ENCODE measurements at regions not wholly inside any gene's neighbourhood (a gene's known extent, or its start where the extent isn't known, plus 50 kb on each side); places are given as distances from the start of the nearest gene placed in this dataset.
A peak's percentile ranks its signal among the peaks of the same experiment; 100 is the strongest.
"Not testable (repeated sequence)": the region's sequence is repeated elsewhere in the genome, so short reads cannot be mapped to it uniquely, and the experiment has no call there.

- H3K36me3 Mint-ChIP-seq, result not testable (repeated sequence)
Observed at GRCh38 chr14:30023350-30023749, 95.7 kb upstream of the PRKD1 start.

DNA sequence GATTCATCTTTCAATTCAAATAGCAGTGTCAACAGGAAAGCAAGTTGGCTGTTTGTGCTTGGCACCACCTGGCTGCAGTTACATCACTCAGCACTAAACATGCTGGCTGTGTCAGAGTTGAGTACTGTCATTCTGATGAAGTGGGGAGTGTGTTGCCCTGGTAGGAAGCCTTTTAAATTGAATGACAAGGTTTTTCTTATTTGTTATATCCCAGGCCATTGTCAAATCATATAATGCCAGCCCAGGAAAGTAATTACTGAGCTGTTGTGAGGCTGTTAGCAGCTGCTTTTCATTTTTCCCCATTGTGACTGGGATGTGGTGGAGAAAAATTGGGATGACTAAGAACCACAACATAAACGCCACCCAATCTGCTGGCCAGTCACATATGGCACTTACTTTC, 106.5 kb upstream of the PRKD1 start:
- no peak overlapping the region for H3K4me3 Mint-ChIP-seq
- DNase-seq (no peak), ATAC-seq (ENCODE audit: low read depth in 2 of 2) (no peak)
- no peaks in the 10 kb centered on the region for H3K27me3 Mint-ChIP-seq
- peaks cover 5 to 26% (median 12%) of the 10 kb centered on the region in 7 donors for H3K9me3 Mint-ChIP-seq
- no peaks in the 10 kb centered on the region for H3K36me3 Mint-ChIP-seq
- H3K4me1 Mint-ChIP-seq, result no peaks in the 10 kb centered on the region
- no peak overlapping the region for H3K27ac Mint-ChIP-seq

More at GRCh38 chr14:30023350-30023749, 95.7 kb upstream of the PRKD1 start:
- H3K4me1 Mint-ChIP-seq; H3K27me3 Mint-ChIP-seq; DNase-seq; ATAC-seq (ENCODE audit: low read depth in 2 of 2); H3K4me3 Mint-ChIP-seq; H3K27ac Mint-ChIP-seq: not testable (repeated sequence)
- H3K9me3 Mint-ChIP-seq, result peaks cover 7 to 28% (median 8%) of the 10 kb centered on the region in 7 donors

DNA sequence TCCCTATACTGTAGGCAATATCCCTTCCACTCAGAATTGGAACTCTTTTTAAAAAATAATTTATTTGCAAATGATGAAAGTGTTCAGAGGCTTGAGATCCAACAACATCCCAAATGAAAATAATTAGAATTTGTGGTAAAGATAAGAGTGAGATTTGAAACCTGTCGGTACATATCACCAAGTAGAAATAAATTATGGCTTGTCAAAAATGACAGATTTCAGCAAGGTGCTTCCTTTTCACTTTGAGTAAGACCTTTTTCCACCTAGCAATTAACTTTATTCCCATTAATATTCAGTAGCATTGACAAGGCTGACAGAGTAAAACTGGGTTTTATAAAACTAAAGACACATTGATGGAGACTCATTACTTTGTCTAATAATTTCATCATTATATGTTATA, 107.7 kb upstream of the PRKD1 start:
- no peak overlapping the region for H3K4me3 Mint-ChIP-seq
- H3K36me3 Mint-ChIP-seq, result no peaks in the 10 kb centered on the region
- H3K9me3 Mint-ChIP-seq, result peaks cover 2 to 19% (median 8%) of the 10 kb centered on the region in 7 donors
- no peaks in the 10 kb centered on the region for H3K27me3 Mint-ChIP-seq
- no peak for DNase-seq
- no peak overlapping the region for H3K27ac Mint-ChIP-seq
- no peaks in the 10 kb centered on the region for H3K4me1 Mint-ChIP-seq
- ATAC-seq (ENCODE audit: low read depth in 2 of 2), result no peak

- Mint-ChIP-seq H3K4me1 (no peaks in the 10 kb centered on the region), H3K36me3 (no peaks in the 10 kb centered on the region), H3K27ac (no peak overlapping the region), H3K9me3 (peaks cover 3 to 19% (median 8%) of the 10 kb centered on the region in 7 donors), H3K27me3 (peaks cover 0 to 4% (median 0%) of the 10 kb centered on the region in 3 donors), H3K4me3 (no peak overlapping the region)
- no peak for DNase-seq
- no peak for ATAC-seq (ENCODE audit: low read depth in 2 of 2)
Observed at GRCh38 chr14:30045720-30046119, 118.1 kb upstream of the PRKD1 start.

GRCh38 chr14:30053103-30053502, 125.5 kb upstream of the PRKD1 start:
- no peak for ATAC-seq (ENCODE audit: low read depth in 2 of 2)

DNA sequence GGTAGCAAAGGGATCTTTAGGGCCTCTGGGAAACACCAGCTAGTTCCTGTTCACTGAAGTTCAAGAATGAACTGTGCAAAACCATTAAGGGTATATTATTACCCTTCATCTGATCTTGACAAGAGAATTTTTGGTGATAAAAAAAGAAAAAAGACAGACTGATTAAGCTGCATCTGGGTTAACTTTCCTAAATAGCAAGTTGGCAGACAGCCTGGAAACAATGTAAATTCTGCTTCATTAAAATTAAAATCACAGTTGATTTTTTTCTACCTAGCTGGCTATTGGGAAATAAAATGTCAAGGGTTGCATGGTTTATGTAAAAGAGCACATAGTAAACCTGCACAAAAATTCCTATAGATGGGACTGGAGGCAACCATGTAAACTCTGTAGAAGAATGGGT, 126.6 kb upstream of the PRKD1 start:
- H3K36me3 Mint-ChIP-seq, result no peaks in the 10 kb centered on the region
- H3K9me3 Mint-ChIP-seq, result peaks cover 0 to 12% (median 8%) of the 10 kb centered on the region in 7 donors
- no peaks in the 10 kb centered on the region for H3K4me1 Mint-ChIP-seq
- DNase-seq, result no peak
- no peak overlapping the region for H3K4me3 Mint-ChIP-seq
- H3K27ac Mint-ChIP-seq, result no peak overlapping the region
- ATAC-seq (ENCODE audit: low read depth in 2 of 2), result no peak
- H3K27me3 Mint-ChIP-seq, result peaks cover 0 to 4% (median 0%) of the 10 kb centered on the region in 3 donors

More at GRCh38 chr14:30053103-30053502, 125.5 kb upstream of the PRKD1 start:
- H3K27ac Mint-ChIP-seq, result no peak overlapping the region
- no peaks in the 10 kb centered on the region for H3K4me1 Mint-ChIP-seq
- DNase-seq, result no peak
- no peak overlapping the region for H3K4me3 Mint-ChIP-seq
- peaks cover 0 to 4% (median 0%) of the 10 kb centered on the region in 3 donors for H3K27me3 Mint-ChIP-seq
- no peaks in the 10 kb centered on the region for H3K36me3 Mint-ChIP-seq
- H3K9me3 Mint-ChIP-seq, result peaks cover 0 to 12% (median 8%) of the 10 kb centered on the region in 7 donors

- DNase-seq (no peak), ATAC-seq (ENCODE audit: low read depth in 2 of 2) (no peak)
- no peaks in the 10 kb centered on the region for H3K4me1 Mint-ChIP-seq
- no peaks in the 10 kb centered on the region for H3K36me3 Mint-ChIP-seq
- peaks cover 0 to 6% (median 2%) of the 10 kb centered on the region in 7 donors for H3K9me3 Mint-ChIP-seq
- H3K4me3 Mint-ChIP-seq, result no peak overlapping the region
- no peak overlapping the region for H3K27ac Mint-ChIP-seq
- no peaks in the 10 kb centered on the region for H3K27me3 Mint-ChIP-seq
Observed at GRCh38 chr14:30058401-30058800, 130.8 kb upstream of the PRKD1 start.

DNA sequence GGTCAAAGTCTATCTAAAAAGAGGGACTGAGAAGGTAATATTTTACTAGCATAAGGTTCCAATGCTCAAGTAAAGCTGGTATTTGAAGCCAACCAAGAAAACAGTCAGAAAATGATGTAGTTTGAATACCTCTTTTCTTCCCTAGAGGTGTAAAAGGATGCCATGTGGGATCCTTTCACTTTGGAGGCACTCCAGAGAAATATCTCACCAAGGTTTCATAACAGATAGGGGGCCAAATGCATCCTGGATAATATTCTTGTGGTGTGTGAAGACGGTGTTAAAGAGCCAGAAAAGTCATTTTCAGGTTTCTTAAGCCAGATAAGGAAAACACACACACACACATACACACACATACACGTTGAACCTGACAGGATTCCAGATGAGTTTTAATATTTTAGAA, 136.1 kb upstream of the PRKD1 start:
- Mint-ChIP-seq H3K36me3 (no peaks in the 10 kb centered on the region), H3K4me3 (no peak overlapping the region), H3K27ac (no peak overlapping the region), H3K4me1 (no peaks in the 10 kb centered on the region), H3K9me3 (peaks cover 3 to 14% (median 7%) of the 10 kb centered on the region in 7 donors), H3K27me3 (no peaks in the 10 kb centered on the region)
- ATAC-seq (ENCODE audit: low read depth in 2 of 2), result no peak
- no peak for DNase-seq

DNA sequence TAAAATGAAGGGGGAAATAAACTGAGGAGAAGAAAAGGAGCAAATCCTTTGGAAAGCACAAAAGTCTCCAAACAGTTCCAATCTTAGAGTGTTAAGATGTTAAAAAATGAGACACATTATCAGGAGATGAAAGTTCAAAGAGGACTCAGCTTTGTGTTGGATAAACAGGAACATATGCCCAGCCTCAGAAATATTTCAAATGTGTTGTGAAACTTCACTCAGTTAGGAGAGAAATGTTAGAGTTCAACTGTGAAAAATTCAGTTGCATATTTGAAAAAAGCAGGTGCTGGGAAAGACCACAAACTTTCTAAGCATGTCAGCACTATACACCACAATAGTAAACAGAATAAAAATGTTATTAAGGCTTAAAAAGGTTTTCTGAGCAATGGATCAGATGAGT, 136.8 kb upstream of the PRKD1 start:
- H3K9me3 Mint-ChIP-seq, result peaks cover 3 to 14% (median 7%) of the 10 kb centered on the region in 7 donors
- H3K4me3 Mint-ChIP-seq, result no peak overlapping the region
- no peak overlapping the region for H3K27ac Mint-ChIP-seq

GRCh38 chr14:30069536-30069935, 141.9 kb upstream of the PRKD1 start:
- peaks cover 8 to 26% (median 10%) of the 10 kb centered on the region in 7 donors for H3K9me3 Mint-ChIP-seq
- H3K27me3 Mint-ChIP-seq, result no peaks in the 10 kb centered on the region
- peak overlapping the region in 1 of 6 donors; percentile 12 for H3K27ac Mint-ChIP-seq
- H3K4me1 Mint-ChIP-seq, result no peaks in the 10 kb centered on the region
- DNase-seq (no peak), ATAC-seq (ENCODE audit: low read depth in 2 of 2) (no peak)
- no peaks in the 10 kb centered on the region for H3K36me3 Mint-ChIP-seq
- H3K4me3 Mint-ChIP-seq, result peak overlapping the region in 1 of 8 donors; percentile 6

More for the DNA sequence above, 136.8 kb upstream of the PRKD1 start:
- ATAC-seq (ENCODE audit: low read depth in 2 of 2) (no peak), DNase-seq (no peak)
- Mint-ChIP-seq H3K4me1 (no peaks in the 10 kb centered on the region), H3K27me3 (no peaks in the 10 kb centered on the region), H3K36me3 (no peaks in the 10 kb centered on the region)

DNA sequence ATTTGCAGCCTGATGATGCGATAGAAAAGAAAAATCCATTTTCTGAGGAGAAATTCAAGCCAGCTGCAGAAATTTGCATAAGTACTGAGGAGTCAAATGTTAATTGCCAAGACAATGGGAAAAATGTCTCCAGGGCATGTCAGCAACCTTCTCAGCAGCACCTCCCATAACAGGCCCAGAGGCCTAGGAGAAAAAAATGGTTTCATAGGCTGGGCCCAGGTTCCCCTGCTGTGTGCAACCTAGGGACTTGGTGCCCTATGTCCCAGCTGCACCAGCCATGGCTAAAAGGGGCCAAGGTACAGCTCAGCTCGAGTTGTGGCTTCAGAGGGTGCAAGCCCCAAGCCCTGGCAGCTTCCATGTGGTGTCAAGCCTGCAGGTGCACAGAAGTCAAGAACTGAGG, 144.8 kb upstream of the PRKD1 start:
- H3K36me3 Mint-ChIP-seq; H3K27me3 Mint-ChIP-seq; H3K4me1 Mint-ChIP-seq; DNase-seq; H3K4me3 Mint-ChIP-seq; ATAC-seq (ENCODE audit: low read depth in 2 of 2); H3K27ac Mint-ChIP-seq: not testable (repeated sequence)
- H3K9me3 Mint-ChIP-seq, result peaks cover 4 to 26% (median 12%) of the 10 kb centered on the region in 7 donors

GRCh38 chr14:30077946-30078345, 150.3 kb upstream of the PRKD1 start:
- no peak overlapping the region for H3K27ac Mint-ChIP-seq
- no peaks in the 10 kb centered on the region for H3K27me3 Mint-ChIP-seq
- peaks cover 0 to 13% (median 7%) of the 10 kb centered on the region in 7 donors for H3K9me3 Mint-ChIP-seq
- no peak overlapping the region for H3K4me3 Mint-ChIP-seq
- ATAC-seq (ENCODE audit: low read depth in 2 of 2) (no peak), DNase-seq (no peak)
- H3K4me1 Mint-ChIP-seq, result no peaks in the 10 kb centered on the region
- no peaks in the 10 kb centered on the region for H3K36me3 Mint-ChIP-seq

GRCh38 chr14:30078811-30079402, 151.3 kb upstream of the PRKD1 start:
- ATAC-seq (ENCODE audit: low read depth in 2 of 2) (no peak), DNase-seq (no peak)
- Mint-ChIP-seq H3K27me3 (no peaks in the 10 kb centered on the region), H3K4me1 (no peaks in the 10 kb centered on the region), H3K36me3 (no peaks in the 10 kb centered on the region), H3K27ac (no peak overlapping the region), H3K9me3 (peaks cover 0 to 6% (median 4%) of the 10 kb centered on the region in 7 donors), H3K4me3 (no peak overlapping the region)

GRCh38 chr14:30082486-30082885, 154.8 kb upstream of the PRKD1 start:
- no peaks in the 10 kb centered on the region for H3K27me3 Mint-ChIP-seq
- H3K4me1 Mint-ChIP-seq, result no peaks in the 10 kb centered on the region
- DNase-seq (no peak), ATAC-seq (ENCODE audit: low read depth in 2 of 2) (no peak)
- H3K4me3 Mint-ChIP-seq, result no peak overlapping the region
- H3K27ac Mint-ChIP-seq, result no peak overlapping the region
- H3K9me3 Mint-ChIP-seq, result peaks cover 0 to 13% (median 4%) of the 10 kb centered on the region in 7 donors
- no peaks in the 10 kb centered on the region for H3K36me3 Mint-ChIP-seq
